ENCODE measurements at regions not wholly inside any gene's neighbourhood (a gene's known extent, or its start where the extent isn't known, plus 50 kb on each side); places are given as distances from the start of the nearest gene placed in this dataset.

GRCh38 chr7:153091477-153091876 lies 331.9 kb downstream of the ACTR3B start:
- no peak for TF ChIP-seq CTCF (IDR thresholded peaks at IDR 0.05 in 8 of 11, conservative IDR thresholded peaks at IDR 0.05 in 3 of 11)
- TF ChIP-seq POLR2A (IDR thresholded peaks at IDR 0.05) = no peak
- no peak for TF ChIP-seq POLR2AphosphoS5 (IDR thresholded peaks at IDR 0.05)

Data from spleen (tissue), 7 donors.